ENCODE measurements at regions not wholly inside any gene's neighbourhood (a gene's known extent, or its start where the extent isn't known, plus 50 kb on each side); places are given as distances from the start of the nearest gene placed in this dataset.
A peak's percentile ranks its signal among the peaks of the same experiment; 100 is the strongest.

GRCh38 chr1:101089613-101090338 lies 64.2 kb upstream of the DPH5 start:
- DNase-seq (ENCODE audit: low read depth in 1 of 2, low spot score in 1 of 2) = no peak

- DNase-seq (ENCODE audit: low read depth in 1 of 2, low spot score in 1 of 2) = peak in 1 of 2 donors; percentile 5
Measured at GRCh38 chr1:101088431-101088830, 62.8 kb upstream of the DPH5 start.

- no peak for DNase-seq (ENCODE audit: low read depth in 1 of 2, low spot score in 1 of 2)
Measured at GRCh38 chr1:101086783-101087182, 61.2 kb upstream of the DPH5 start.

GRCh38 chr1:101081496-101082488 lies 56.2 kb upstream of the DPH5 start:
- peak in 1 of 2 donors; percentile 25 for DNase-seq (ENCODE audit: low read depth in 1 of 2, low spot score in 1 of 2)

- no peak for DNase-seq (ENCODE audit: low read depth in 1 of 2, low spot score in 1 of 2)
Measured at GRCh38 chr1:101080859-101081258, 55.3 kb upstream of the DPH5 start.

GRCh38 chr1:101079341-101079740 lies 53.8 kb upstream of the DPH5 start:
- no peak for DNase-seq (ENCODE audit: low read depth in 1 of 2, low spot score in 1 of 2)

- no peak for DNase-seq (ENCODE audit: low read depth in 1 of 2, low spot score in 1 of 2)
Measured at GRCh38 chr1:101077849-101078248, 52.3 kb upstream of the DPH5 start.

GRCh38 chr1:101075926-101076325 lies 50.3 kb upstream of the DPH5 start:
- no peak for DNase-seq (ENCODE audit: low read depth in 1 of 2, low spot score in 1 of 2)

Measured in activated CD4-positive, alpha-beta T cell treated with anti-CD3 and anti-CD28 coated beads, Interleukin-2, amount 50 U/mL, for 24 hours (primary cell).